ENCODE measurements at regions not wholly inside any gene's neighbourhood (a gene's known extent, or its start where the extent isn't known, plus 50 kb on each side); places are given as distances from the start of the nearest gene placed in this dataset.

- no peak for TF ChIP-seq REST (IDR thresholded peaks at IDR 0.05; ENCODE audit: low read depth)
- no peak for TF ChIP-seq EGR1 (IDR thresholded peaks at IDR 0.05)
- TF ChIP-seq, protein P1, sequence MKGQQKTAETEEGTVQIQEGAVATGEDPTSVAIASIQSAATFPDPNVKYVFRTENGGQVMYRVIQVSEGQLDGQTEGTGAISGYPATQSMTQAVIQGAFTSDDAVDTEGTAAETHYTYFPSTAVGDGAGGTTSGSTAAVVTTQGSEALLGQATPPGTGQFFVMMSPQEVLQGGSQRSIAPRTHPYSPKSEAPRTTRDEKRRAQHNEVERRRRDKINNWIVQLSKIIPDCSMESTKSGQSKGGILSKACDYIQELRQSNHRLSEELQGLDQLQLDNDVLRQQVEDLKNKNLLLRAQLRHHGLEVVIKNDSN (IDR thresholded peaks at IDR 0.05) = no peak
- TF ChIP-seq ZBTB7A (IDR thresholded peaks at IDR 0.05; ENCODE audit: low read depth) = no peak
- TF ChIP-seq FOXM1 (IDR thresholded peaks at IDR 0.05; ENCODE audit: borderline replicate concordance, low read depth) = no peak
- no peak for TF ChIP-seq TEAD4 (IDR thresholded peaks at IDR 0.05)
- no peak for TF ChIP-seq TAF1 (IDR thresholded peaks at IDR 0.05; ENCODE audit: low read depth)
- no peak for TF ChIP-seq YY1 (IDR thresholded peaks at IDR 0.05; ENCODE audit: low read depth)
- no peak for TF ChIP-seq RAD21 (IDR thresholded peaks at IDR 0.05; ENCODE audit: low read depth)
- TF ChIP-seq CEBPB (IDR thresholded peaks at IDR 0.05) = no peak
- TF ChIP-seq TCF12 (IDR thresholded peaks at IDR 0.05; ENCODE audit: low read depth) = no peak
- TF ChIP-seq CREB1 (IDR thresholded peaks at IDR 0.05; ENCODE audit: low read depth) = no peak
- no peak for TF ChIP-seq NFIC (IDR thresholded peaks at IDR 0.05)
- no peak for TF ChIP-seq EP300 (IDR thresholded peaks at IDR 0.05; ENCODE audit: borderline replicate concordance)
These were observed 400.2 kb downstream of the MAGEE1 start for GRCh38 chrX:76827672-76828071.

- TF ChIP-seq NFIC (IDR thresholded peaks at IDR 0.05) (no peak), CEBPB (IDR thresholded peaks at IDR 0.05) (no peak), RAD21 (IDR thresholded peaks at IDR 0.05; ENCODE audit: low read depth) (0 out of 2 replicates have a peak, but pooled peaks have one; percentile 6)
These were observed 423.3 kb downstream of the MAGEE1 start for GRCh38 chrX:76850851-76851250.

DNA sequence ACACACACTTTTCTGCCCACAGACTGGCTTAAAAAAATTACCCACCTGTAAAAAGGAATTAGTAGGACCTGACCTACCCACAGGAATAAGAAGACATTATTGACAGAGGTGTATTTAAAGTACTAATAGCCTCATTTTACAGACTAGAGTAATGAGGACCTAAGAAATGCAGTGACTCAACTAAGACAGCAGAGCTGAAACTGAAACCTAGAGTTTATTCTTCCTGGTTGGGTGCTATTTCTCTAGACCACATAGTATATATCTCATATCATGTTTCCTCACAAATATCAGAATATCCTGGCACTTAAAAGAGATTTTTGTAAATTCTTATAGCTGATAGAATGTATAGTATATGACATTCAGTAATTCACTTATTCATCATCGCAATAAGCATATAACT, 435.0 kb downstream of the MAGEE1 start:
- TF ChIP-seq, protein P1 (IDR thresholded peaks at IDR 0.05) = no peak
- TF ChIP-seq YY1 (IDR thresholded peaks at IDR 0.05; ENCODE audit: low read depth) (no peak), TCF12 (IDR thresholded peaks at IDR 0.05; ENCODE audit: low read depth) (no peak), REST (IDR thresholded peaks at IDR 0.05; ENCODE audit: low read depth) (no peak), NFIC (IDR thresholded peaks at IDR 0.05) (no peak), TEAD4 (IDR thresholded peaks at IDR 0.05) (no peak), ZBTB7A (IDR thresholded peaks at IDR 0.05; ENCODE audit: low read depth) (no peak), CEBPB (IDR thresholded peaks at IDR 0.05) (no peak), CREB1 (IDR thresholded peaks at IDR 0.05; ENCODE audit: low read depth) (no peak), EGR1 (IDR thresholded peaks at IDR 0.05) (no peak), RAD21 (IDR thresholded peaks at IDR 0.05; ENCODE audit: low read depth) (no peak), FOXM1 (IDR thresholded peaks at IDR 0.05; ENCODE audit: borderline replicate concordance, low read depth) (no peak)
- TF ChIP-seq, protein P2, sequence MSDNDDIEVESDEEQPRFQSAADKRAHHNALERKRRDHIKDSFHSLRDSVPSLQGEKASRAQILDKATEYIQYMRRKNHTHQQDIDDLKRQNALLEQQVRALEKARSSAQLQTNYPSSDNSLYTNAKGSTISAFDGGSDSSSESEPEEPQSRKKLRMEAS (IDR thresholded peaks at IDR 0.05) = no peak

GRCh38 chrX:76893930-76894329, 466.4 kb downstream of the MAGEE1 start:
- TF ChIP-seq, protein P1 (IDR thresholded peaks at IDR 0.05) = no peak
- TF ChIP-seq CEBPB (IDR thresholded peaks at IDR 0.05) = no peak
- no peak for TF ChIP-seq ZBTB7A (IDR thresholded peaks at IDR 0.05; ENCODE audit: low read depth)
- TF ChIP-seq, protein P2 (IDR thresholded peaks at IDR 0.05) = no peak
- TF ChIP-seq CREB1 (IDR thresholded peaks at IDR 0.05; ENCODE audit: low read depth) = no peak
- TF ChIP-seq EP300 (IDR thresholded peaks at IDR 0.05; ENCODE audit: borderline replicate concordance) = no peak
- TF ChIP-seq FOXM1 (IDR thresholded peaks at IDR 0.05; ENCODE audit: borderline replicate concordance, low read depth) = no peak
- no peak for TF ChIP-seq TEAD4 (IDR thresholded peaks at IDR 0.05)
- TF ChIP-seq EGR1 (IDR thresholded peaks at IDR 0.05) = no peak
- TF ChIP-seq YY1 (IDR thresholded peaks at IDR 0.05; ENCODE audit: low read depth) = no peak
- TF ChIP-seq REST (IDR thresholded peaks at IDR 0.05; ENCODE audit: low read depth) = no peak
- TF ChIP-seq NFIC (IDR thresholded peaks at IDR 0.05) = no peak
- TF ChIP-seq RAD21 (IDR thresholded peaks at IDR 0.05; ENCODE audit: low read depth) = no peak
